Suprapubic skin (tissue), 3 donors: ENCODE measurements at regions not wholly inside any gene's neighbourhood (a gene's known extent, or its start where the extent isn't known, plus 50 kb on each side); places are given as distances from the start of the nearest gene placed in this dataset.

ENCODE experiments used
- EP300 ChIP-seq: sonication (generic); formaldehyde crosslinking; IDR thresholded peaks from one replicate; pipeline ENCODE4 v1.6.1; 2017; ENCODE audit warnings: antibody characterized with exemption
- POLR2A ChIP-seq, 2 donors: fragments of 450-650 bp; IDR thresholded peaks; one replicate each; pipeline ENCODE4 v1.6.1; 2017; ENCODE audit warnings: antibody characterized with exemption in 2 of 2, mild to moderate bottlenecking in 2 of 2, moderate library complexity in 2 of 2
- TF ChIP-seq, protein P1 (sequence below), 2 donors: fragments of 200-600 bp in 1 of 2; fragments of 450-650 bp in 1 of 2; sonication (generic) in 1 of 2; IDR thresholded peaks; one replicate each; pipeline ENCODE4 v1.5.1; 2016 to 2019; ENCODE audit warnings: antibody characterized with exemption in 2 of 2, mild to moderate bottlenecking in 1 of 2, moderate library complexity in 1 of 2

GRCh38 chr6:2433266-2433665, 187.9 kb upstream of the GMDS start:
- TF ChIP-seq, protein P1, sequence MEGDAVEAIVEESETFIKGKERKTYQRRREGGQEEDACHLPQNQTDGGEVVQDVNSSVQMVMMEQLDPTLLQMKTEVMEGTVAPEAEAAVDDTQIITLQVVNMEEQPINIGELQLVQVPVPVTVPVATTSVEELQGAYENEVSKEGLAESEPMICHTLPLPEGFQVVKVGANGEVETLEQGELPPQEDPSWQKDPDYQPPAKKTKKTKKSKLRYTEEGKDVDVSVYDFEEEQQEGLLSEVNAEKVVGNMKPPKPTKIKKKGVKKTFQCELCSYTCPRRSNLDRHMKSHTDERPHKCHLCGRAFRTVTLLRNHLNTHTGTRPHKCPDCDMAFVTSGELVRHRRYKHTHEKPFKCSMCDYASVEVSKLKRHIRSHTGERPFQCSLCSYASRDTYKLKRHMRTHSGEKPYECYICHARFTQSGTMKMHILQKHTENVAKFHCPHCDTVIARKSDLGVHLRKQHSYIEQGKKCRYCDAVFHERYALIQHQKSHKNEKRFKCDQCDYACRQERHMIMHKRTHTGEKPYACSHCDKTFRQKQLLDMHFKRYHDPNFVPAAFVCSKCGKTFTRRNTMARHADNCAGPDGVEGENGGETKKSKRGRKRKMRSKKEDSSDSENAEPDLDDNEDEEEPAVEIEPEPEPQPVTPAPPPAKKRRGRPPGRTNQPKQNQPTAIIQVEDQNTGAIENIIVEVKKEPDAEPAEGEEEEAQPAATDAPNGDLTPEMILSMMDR (IDR thresholded peaks at IDR 0.05), result no peak
- TF ChIP-seq POLR2A (IDR thresholded peaks at IDR 0.05) (no peak), EP300 (no peak)
